Loucy (cell line): ENCODE measurements at regions not wholly inside any gene's neighbourhood (a gene's known extent, or its start where the extent isn't known, plus 50 kb on each side); places are given as distances from the start of the nearest gene placed in this dataset.

Experiments
- EZH2phosphoT487 ChIP-seq: fragments of 200-600 bp; IDR thresholded peaks from 2 replicates; pipeline ENCODE4 v1.6.1; 2018; ENCODE audit warnings: antibody characterized with exemption, mild to moderate bottlenecking, moderate library complexity, borderline replicate concordance
- TF ChIP-seq, protein P1 (sequence below): fragments of 200-600 bp; sonication (generic); conservative IDR thresholded peaks from 2 replicates; pipeline ENCODE4 v1.5.1; 2014; ENCODE audit warnings: mild to moderate bottlenecking, antibody characterized with exemption, low read length

DNA sequence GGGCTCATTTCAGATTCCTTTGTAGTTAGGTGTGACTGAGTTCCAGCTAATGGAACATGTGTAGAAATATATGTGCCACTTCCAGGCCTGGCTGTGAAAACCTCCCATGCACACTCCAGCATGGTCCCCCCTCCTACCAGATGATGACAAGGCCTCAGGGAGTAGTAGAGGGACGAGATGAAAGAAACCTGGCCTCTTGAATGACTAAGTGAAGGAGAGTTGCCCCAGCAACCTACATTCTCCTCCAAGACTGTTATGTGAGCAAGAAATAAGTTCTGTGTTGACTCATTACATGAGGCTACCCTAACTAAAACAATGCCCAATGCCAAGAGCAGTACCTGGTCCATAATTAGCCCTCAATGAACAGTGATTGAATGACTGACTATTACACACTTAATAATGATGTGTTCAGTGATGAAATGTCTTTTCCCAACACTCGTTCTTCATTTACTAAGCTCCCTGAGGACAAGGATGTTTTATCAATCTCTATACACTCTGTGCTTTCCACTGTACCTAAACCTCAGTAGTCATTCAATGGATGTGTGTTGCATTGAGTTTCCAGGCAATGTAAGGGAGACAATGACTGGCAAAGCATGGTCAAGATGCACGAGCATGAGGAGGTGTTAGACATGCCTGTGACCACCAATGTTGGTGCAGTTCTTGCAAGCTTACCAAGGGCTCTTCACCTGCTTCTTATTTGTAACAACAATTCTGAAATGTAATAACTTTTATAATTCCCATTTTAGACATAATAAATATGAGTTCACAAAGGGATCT, 62.0 kb upstream of the BCL6 start:
- TF ChIP-seq, protein P1, sequence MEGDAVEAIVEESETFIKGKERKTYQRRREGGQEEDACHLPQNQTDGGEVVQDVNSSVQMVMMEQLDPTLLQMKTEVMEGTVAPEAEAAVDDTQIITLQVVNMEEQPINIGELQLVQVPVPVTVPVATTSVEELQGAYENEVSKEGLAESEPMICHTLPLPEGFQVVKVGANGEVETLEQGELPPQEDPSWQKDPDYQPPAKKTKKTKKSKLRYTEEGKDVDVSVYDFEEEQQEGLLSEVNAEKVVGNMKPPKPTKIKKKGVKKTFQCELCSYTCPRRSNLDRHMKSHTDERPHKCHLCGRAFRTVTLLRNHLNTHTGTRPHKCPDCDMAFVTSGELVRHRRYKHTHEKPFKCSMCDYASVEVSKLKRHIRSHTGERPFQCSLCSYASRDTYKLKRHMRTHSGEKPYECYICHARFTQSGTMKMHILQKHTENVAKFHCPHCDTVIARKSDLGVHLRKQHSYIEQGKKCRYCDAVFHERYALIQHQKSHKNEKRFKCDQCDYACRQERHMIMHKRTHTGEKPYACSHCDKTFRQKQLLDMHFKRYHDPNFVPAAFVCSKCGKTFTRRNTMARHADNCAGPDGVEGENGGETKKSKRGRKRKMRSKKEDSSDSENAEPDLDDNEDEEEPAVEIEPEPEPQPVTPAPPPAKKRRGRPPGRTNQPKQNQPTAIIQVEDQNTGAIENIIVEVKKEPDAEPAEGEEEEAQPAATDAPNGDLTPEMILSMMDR = no peak
- no peak for TF ChIP-seq EZH2phosphoT487
